ENCODE measurements at regions not wholly inside any gene's neighbourhood (a gene's known extent, or its start where the extent isn't known, plus 50 kb on each side); places are given as distances from the start of the nearest gene placed in this dataset.

- ChIA-PET CTCF (no interaction called here), POLR2A (no interaction called here)
- no peak for TF ChIP-seq CTCF (IDR thresholded peaks at IDR 0.05; ENCODE audit: unreplicated experiment)
- BruUV-seq (replicated peaks) = no TSS peak
- Mint-ChIP-seq H3K4me1 (ENCODE audit: insufficient read depth, unreplicated experiment) (no peaks in the 10 kb centered on the region), H3K36me3 (ENCODE audit: insufficient read depth, unreplicated experiment) (no peaks in the 10 kb centered on the region), H3K27me3 (ENCODE audit: insufficient read depth, unreplicated experiment) (no peaks in the 10 kb centered on the region), H3K27ac (ENCODE audit: low read depth, unreplicated experiment) (no peak overlapping the region), H3K4me3 (ENCODE audit: unreplicated experiment) (no peak overlapping the region), H3K9me3 (ENCODE audit: unreplicated experiment) (peaks cover 8% of the 10 kb centered on the region)
- DNase-seq (ENCODE audit: unreplicated experiment) = no peak
- intact Hi-C loops (cut with micrococcal nuclease) = no loop called here
These were observed 233.5 kb upstream of the DCBLD2 start for GRCh38 chr3:99134986-99135385.

- Mint-ChIP-seq H3K4me3 (ENCODE audit: unreplicated experiment) (no peak overlapping the region), H3K9me3 (ENCODE audit: unreplicated experiment) (no peaks in the 10 kb centered on the region), H3K27ac (ENCODE audit: low read depth, unreplicated experiment) (no peak overlapping the region), H3K36me3 (ENCODE audit: insufficient read depth, unreplicated experiment) (no peaks in the 10 kb centered on the region), H3K4me1 (ENCODE audit: insufficient read depth, unreplicated experiment) (peaks cover 11% of the 10 kb centered on the region), H3K27me3 (ENCODE audit: insufficient read depth, unreplicated experiment) (no peaks in the 10 kb centered on the region)
- BruUV-seq (replicated peaks) = no TSS peak
- TF ChIP-seq CTCF (IDR thresholded peaks at IDR 0.05; ENCODE audit: unreplicated experiment) = no peak
- ChIA-PET CTCF (interaction anchor here (0.7 to 2.0 kb wide), 2 partner anchors 41 to 335 kb away, joined by 3 to 8 read pairs; no protein-coding TSS in a partner anchor), POLR2A (no interaction called here)
- DNase-seq (ENCODE audit: unreplicated experiment) = peak; percentile 11
- intact Hi-C loops (cut with micrococcal nuclease) = no loop called here
These were observed 230.4 kb upstream of the DCBLD2 start for GRCh38 chr3:99131876-99132275.

DNA sequence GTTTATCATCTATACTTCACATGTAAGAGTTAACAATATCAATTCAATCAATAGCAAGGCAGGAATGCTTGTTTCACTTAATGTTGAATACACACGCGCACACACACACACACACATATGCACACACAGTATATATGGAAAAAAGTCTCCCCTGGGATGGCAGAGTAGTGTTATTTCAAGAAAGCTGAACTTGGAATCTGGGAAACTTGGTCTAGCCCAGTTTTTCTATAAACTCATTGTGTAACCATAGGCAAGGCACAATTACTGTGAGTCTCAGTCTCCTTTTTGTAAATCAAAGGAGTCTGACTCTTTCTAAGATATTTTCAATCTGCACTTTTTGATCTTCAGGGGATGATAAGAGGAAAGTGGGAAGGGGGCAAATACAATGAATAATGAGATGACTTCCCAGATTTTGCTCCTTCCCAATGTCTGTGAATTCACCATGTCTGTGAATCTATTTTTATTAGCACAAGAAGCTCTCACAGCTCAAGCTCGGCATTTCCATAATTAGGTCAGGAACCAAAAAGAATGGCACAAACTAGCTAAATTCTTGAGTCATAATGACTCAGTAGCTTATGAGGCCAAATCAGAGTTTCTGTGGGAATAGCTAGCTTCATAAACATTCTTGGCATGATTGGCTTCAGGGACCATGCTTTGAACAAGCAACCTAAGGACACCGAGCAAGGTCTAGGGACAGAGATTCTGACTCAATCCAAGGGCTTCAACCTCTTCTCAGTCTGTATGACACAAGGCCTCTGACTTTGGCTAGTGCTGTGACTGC lies 227.4 kb upstream of the DCBLD2 start:
- POLR2A ChIA-PET = interaction anchor here (0.6 to 1.0 kb wide), 3 partner anchors 15 to 248 kb away, joined by 3 to 6 read pairs (median 3); no protein-coding TSS in a partner anchor
- CTCF ChIA-PET = interaction anchor here (0.5 to 0.9 kb wide), 6 partner anchors 12 to 679 kb away, joined by 3 to 4 read pairs (median 3); no protein-coding TSS in a partner anchor

More for the DNA sequence above, 227.4 kb upstream of the DCBLD2 start:
- no TSS peak for BruUV-seq (replicated peaks)
- peak; percentile 88 for DNase-seq (ENCODE audit: unreplicated experiment)
- Mint-ChIP-seq H3K9me3 (ENCODE audit: unreplicated experiment) (no peaks in the 10 kb centered on the region), H3K36me3 (ENCODE audit: insufficient read depth, unreplicated experiment) (no peaks in the 10 kb centered on the region), H3K4me1 (ENCODE audit: insufficient read depth, unreplicated experiment) (peaks cover 11% of the 10 kb centered on the region), H3K27me3 (ENCODE audit: insufficient read depth, unreplicated experiment) (no peaks in the 10 kb centered on the region), H3K4me3 (ENCODE audit: unreplicated experiment) (no peak overlapping the region), H3K27ac (ENCODE audit: low read depth, unreplicated experiment) (peak overlapping the region; percentile 86)
- intact Hi-C loops (cut with micrococcal nuclease) = loop anchor here (2.0 kb wide), 1 partner anchor 506 kb away; no protein-coding TSS in a partner anchor
- no peak for TF ChIP-seq CTCF (IDR thresholded peaks at IDR 0.05; ENCODE audit: unreplicated experiment)

All from MCF 10A (cell line).